ENCODE measurements at regions not wholly inside any gene's neighbourhood (a gene's known extent, or its start where the extent isn't known, plus 50 kb on each side); places are given as distances from the start of the nearest gene placed in this dataset.

GRCh38 chr2:16226381-16226780 is 286.0 kb downstream of the MYCN start:
- no peaks in the 10 kb centered on the region for H3K36me3 ChIP-seq (ENCODE audit: control insufficient read depth in 2 of 2, insufficient read depth in 1 of 2, low read length in 2 of 2)
- ChIA-PET POLR2A (no interaction called here), CTCF (no interaction called here)
- no peaks in the 10 kb centered on the region for H3K4me1 ChIP-seq (ENCODE audit: control insufficient read depth, insufficient read depth, low read length)
- no peak for TF ChIP-seq ZNF18 (tag by site-specific recombination; IDR thresholded peaks at IDR 0.05)
- no peak for TF ChIP-seq ZNF692 (tag by site-specific recombination; IDR thresholded peaks at IDR 0.05)
- no peak for TF ChIP-seq ZBTB21 (tag by site-specific recombination; IDR thresholded peaks at IDR 0.05)
- TF ChIP-seq ZNF658 (tag by site-specific recombination; IDR thresholded peaks at IDR 0.05) = no peak
- TF ChIP-seq ZNF654 (tag by site-specific recombination; IDR thresholded peaks at IDR 0.05; ENCODE audit: low read depth) = no peak
- TF ChIP-seq ZNF2 (tag by site-specific recombination; IDR thresholded peaks at IDR 0.05) = no peak
- H3K9me3 ChIP-seq (ENCODE audit: control insufficient read depth, insufficient read depth, low read depth, low read length) = no peaks in the 10 kb centered on the region
- no peak overlapping the region for H3K4me3 ChIP-seq (ENCODE audit: low read depth, low read length)
- no peak overlapping the region for H3K27ac ChIP-seq (ENCODE audit: extremely low read depth, low read depth, low read length)

DNA sequence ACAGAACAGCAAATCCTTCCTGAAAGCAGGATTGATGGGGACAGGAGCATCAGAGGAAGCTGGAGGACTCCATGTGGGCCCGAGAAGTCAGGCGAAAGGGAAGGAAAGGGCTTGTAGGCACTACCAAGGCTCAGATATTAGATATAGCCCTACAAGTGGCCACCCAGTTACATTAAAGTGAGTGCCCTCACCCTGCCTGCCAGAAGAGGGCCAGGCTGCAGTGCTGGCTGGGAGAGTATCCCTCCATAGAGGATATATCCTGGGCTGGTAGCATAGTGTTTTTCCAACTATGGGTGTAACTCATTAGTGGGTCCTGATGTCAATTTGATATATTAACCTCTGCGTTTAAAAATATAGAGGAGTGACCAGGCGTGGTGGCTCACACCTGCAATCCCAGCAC is 285.2 kb downstream of the MYCN start:
- CTCF ChIA-PET = interaction anchor here (0.5 to 0.7 kb wide), 2 partner anchors 19 to 50 kb away, joined by 3 to 8 read pairs; no protein-coding TSS in a partner anchor
- no peaks in the 10 kb centered on the region for H3K36me3 ChIP-seq (ENCODE audit: control insufficient read depth in 2 of 2, insufficient read depth in 1 of 2, low read length in 2 of 2)
- TF ChIP-seq ZNF501 (tag by site-specific recombination; IDR thresholded peaks at IDR 0.05) (no peak), ZNF394 (tag by site-specific recombination; IDR thresholded peaks at IDR 0.05; ENCODE audit: borderline replicate concordance) (no peak), ZNF214 (tag by site-specific recombination; IDR thresholded peaks at IDR 0.05; ENCODE audit: borderline replicate concordance) (no peak), ZNF274 (IDR thresholded peaks at IDR 0.05; ENCODE audit: low read length) (no peak), ZNF274 (tag by site-specific recombination; IDR thresholded peaks at IDR 0.05; ENCODE audit: borderline replicate concordance) (no peak), ZBTB44 (tag by site-specific recombination; IDR thresholded peaks at IDR 0.05) (no peak), ZFP37 (tag by site-specific recombination; IDR thresholded peaks at IDR 0.05) (no peak), ZSCAN23 (tag by site-specific recombination; IDR thresholded peaks at IDR 0.05) (no peak), BCL6B (tag by site-specific recombination; IDR thresholded peaks at IDR 0.05) (no peak), ZNF677 (tag by site-specific recombination; IDR thresholded peaks at IDR 0.05) (no peak), BCL11B (tag by site-specific recombination; IDR thresholded peaks at IDR 0.05; ENCODE audit: low read depth) (no peak), ZNF416 (tag by site-specific recombination; IDR thresholded peaks at IDR 0.05) (no peak), ZBTB21 (tag by site-specific recombination; IDR thresholded peaks at IDR 0.05) (no peak), ZNF514 (tag by site-specific recombination; IDR thresholded peaks at IDR 0.05) (no peak), ZNF391 (tag by site-specific recombination; IDR thresholded peaks at IDR 0.05; ENCODE audit: borderline replicate concordance, low read depth) (no peak), ZNF747 (tag by site-specific recombination; IDR thresholded peaks at IDR 0.05) (no peak), TSHZ1 (tag by site-specific recombination; IDR thresholded peaks at IDR 0.05; ENCODE audit: borderline replicate concordance) (no peak), CTCF (tag by site-specific recombination; IDR thresholded peaks at IDR 0.05) (no peak), TRIM28 (IDR thresholded peaks at IDR 0.05; ENCODE audit: borderline replicate concordance, low read length) (no peak)
- H3K4me3 ChIP-seq (ENCODE audit: low read depth, low read length) = no peak overlapping the region
- no peaks in the 10 kb centered on the region for H3K9me3 ChIP-seq (ENCODE audit: control insufficient read depth, insufficient read depth, low read depth, low read length)
- POLR2A ChIA-PET = no interaction called here
- no peak overlapping the region for H3K27ac ChIP-seq (ENCODE audit: extremely low read depth, low read depth, low read length)
- no peaks in the 10 kb centered on the region for H3K4me1 ChIP-seq (ENCODE audit: control insufficient read depth, insufficient read depth, low read length)
